OCI-LY7 (cell line): ENCODE measurements at regions not wholly inside any gene's neighbourhood (a gene's known extent, or its start where the extent isn't known, plus 50 kb on each side); places are given as distances from the start of the nearest gene placed in this dataset.

Experiments
- BruUV-seq: library from RNA; stranded (reverse); fragments of 400-500 nt; replicated peaks from 2 replicates; lab custom pipeline; 2021; lab: Mats Ljungman, UMichigan
- CTCF ChIA-PET: fragments of 300-600 bp; sonication (Branson Sonifier 250); formaldehyde crosslinking; loops from one replicate; lab custom pipeline; 2022; ENCODE audit warnings: antibody characterized with exemption; ENCODE audit not compliant: unreplicated experiment; lab: Charles Lee
- POLR2A ChIA-PET: fragments of 300-600 bp; sonication (Branson Sonifier 250); formaldehyde crosslinking; loops from one replicate; lab custom pipeline; 2022; ENCODE audit warnings: antibody characterized with exemption; lab: Charles Lee
- DNase-seq: peaks from one replicate; pipeline ENCODE4 v3.0.0-alpha.2; 2015; ENCODE audit warnings: low spot score
- H2AFZ ChIP-seq: fragments of 200-600 bp; sonication (generic), shearing (Covaris generic); 2 replicates; pipeline ENCODE4 v1.6.1; 2014; ENCODE audit warnings: mild to moderate bottlenecking, antibody characterized with exemption, low read length, moderate library complexity
- H3K27ac ChIP-seq: fragments of 200-600 bp; sonication (generic); 2 replicates; pipeline ENCODE4 v1.5.1; 2014; ENCODE audit warnings: mixed run types, low read depth, mild to moderate bottlenecking, moderate library complexity, low read length, inconsistent platforms; ENCODE audit not compliant: poor library complexity, severe bottlenecking
- H3K36me3 ChIP-seq: fragments of 200-600 bp; sonication (generic); 2 replicates; pipeline ENCODE4 v1.6.1; 2014; ENCODE audit warnings: mild to moderate bottlenecking, antibody characterized with exemption, low read length, moderate library complexity, mixed read lengths; ENCODE audit not compliant: insufficient read depth
- H3K4me1 ChIP-seq: fragments of 200-600 bp; sonication (generic); 2 replicates; pipeline ENCODE4 v1.5.1; 2014; ENCODE audit warnings: mild to moderate bottlenecking, low read length; ENCODE audit not compliant: insufficient read depth, poor library complexity, severe bottlenecking
- H3K4me2 ChIP-seq: fragments of 200-600 bp; sonication (generic); 2 replicates; pipeline ENCODE4 v1.6.1; 2014; ENCODE audit warnings: mild to moderate bottlenecking, low read length
- H3K4me3 ChIP-seq: fragments of 200-600 bp; sonication (generic); 2 replicates; pipeline ENCODE4 v1.5.1; 2014; ENCODE audit warnings: mild to moderate bottlenecking, low read depth, low read length; ENCODE audit not compliant: poor library complexity, severe bottlenecking
- H3K79me2 ChIP-seq: fragments of 200-600 bp; sonication (generic); 2 replicates; pipeline ENCODE4 v1.6.1; 2016; ENCODE audit warnings: low read depth, mild to moderate bottlenecking, low read length, moderate library complexity, mixed read lengths; ENCODE audit not compliant: insufficient read depth
- H3K9me2 ChIP-seq: fragments of 200-600 bp; sonication (generic); 2 replicates; pipeline ENCODE4 v1.6.1; 2016; ENCODE audit warnings: mild to moderate bottlenecking, low read length, mixed read lengths; ENCODE audit not compliant: insufficient read depth
- H3K9me3 ChIP-seq: fragments of 200-600 bp; sonication (generic); 2 replicates; pipeline ENCODE4 v1.6.1; 2014; ENCODE audit warnings: mild to moderate bottlenecking, mixed run types, low read length, mixed read lengths
- H4K20me1 ChIP-seq: fragments of 200-600 bp; sonication (generic); 2 replicates; pipeline ENCODE4 v1.6.1; 2014; ENCODE audit warnings: mild to moderate bottlenecking, antibody characterized with exemption, low read length, moderate library complexity, mixed read lengths; ENCODE audit not compliant: insufficient read depth
- CTCF ChIP-seq: fragments of 200-600 bp; sonication (generic); conservative IDR thresholded peaks from 2 replicates; pipeline ENCODE4 v1.5.1; 2014; ENCODE audit warnings: mild to moderate bottlenecking, antibody characterized with exemption, low read length, moderate library complexity, mixed read lengths
- EZH2phosphoT487 ChIP-seq: fragments of 200-600 bp; sonication (generic); IDR thresholded peaks from 2 replicates; pipeline ENCODE4 v1.6.1; 2018; ENCODE audit warnings: low read depth, borderline replicate concordance, mild to moderate bottlenecking, mixed run types, antibody characterized with exemption, low read length, moderate library complexity, mixed read lengths
- intact Hi-C: fragments of 100-400 bp; cut with micrococcal nuclease; formaldehyde crosslinking; loops from one replicate; pipeline ENCODE4 v1.10.0; 2022; ENCODE audit not compliant: unreplicated experiment

- no TSS peak for BruUV-seq
- ChIA-PET POLR2A (no interaction called here), CTCF (interaction anchor here (0.6 kb wide), 1 partner anchor 9 kb away, joined by 3 read pairs; no protein-coding TSS in a partner anchor)
- Histone ChIP-seq H2AFZ (no peak overlapping the region), H3K79me2 (no peaks in the 10 kb centered on the region), H3K9me3 (no peaks in the 10 kb centered on the region), H3K4me2 (no peak overlapping the region), H3K36me3 (no peaks in the 10 kb centered on the region), H3K9me2 (no peaks in the 10 kb centered on the region), H3K4me1 (no peaks in the 10 kb centered on the region), H3K27ac (no peak overlapping the region), H3K4me3 (no peak overlapping the region), H4K20me1 (no peaks in the 10 kb centered on the region)
- intact Hi-C loops: loop anchor here (5.0 kb wide), 1 partner anchor 183 kb away; no protein-coding TSS in a partner anchor
- TF ChIP-seq EZH2phosphoT487: no peak
- no peak for TF ChIP-seq CTCF
- DNase-seq: no peak
These were observed 176.6 kb downstream of the MRPL14 start for GRCh38 chr6:43950731-43951062.

GRCh38 chr6:43950051-43950605 lies 177.1 kb downstream of the MRPL14 start:
- no TSS peak for BruUV-seq
- no peaks in the 10 kb centered on the region for H3K9me2 ChIP-seq
- no peaks in the 10 kb centered on the region for H3K79me2 ChIP-seq
- H3K36me3 ChIP-seq: no peaks in the 10 kb centered on the region
- POLR2A ChIA-PET: no interaction called here
- H3K4me2 ChIP-seq: no peak overlapping the region
- H2AFZ ChIP-seq: no peak overlapping the region
- H3K4me1 ChIP-seq: no peaks in the 10 kb centered on the region
- H3K4me3 ChIP-seq: no peak overlapping the region
- no peaks in the 10 kb centered on the region for H3K9me3 ChIP-seq
- CTCF ChIA-PET: no interaction called here
- intact Hi-C loops: loop anchor here (5.0 kb wide), 1 partner anchor 183 kb away; no protein-coding TSS in a partner anchor
- H3K27ac ChIP-seq: no peak overlapping the region
- no peaks in the 10 kb centered on the region for H4K20me1 ChIP-seq
- TF ChIP-seq EZH2phosphoT487 (no peak), CTCF (no peak)
- DNase-seq: no peak

- CTCF ChIA-PET: no interaction called here
- H3K9me3 ChIP-seq: no peaks in the 10 kb centered on the region
- H3K4me1 ChIP-seq: no peaks in the 10 kb centered on the region
- no peak for DNase-seq
- TF ChIP-seq EZH2phosphoT487 (no peak), CTCF (no peak)
- H3K4me3 ChIP-seq: no peak overlapping the region
- no TSS peak for BruUV-seq
- no peaks in the 10 kb centered on the region for H4K20me1 ChIP-seq
- intact Hi-C loops: no loop called here
- no peak overlapping the region for H3K27ac ChIP-seq
- POLR2A ChIA-PET: interaction anchor here (1.3 kb wide), 1 partner anchor 46 kb away, joined by 3 read pairs; no protein-coding TSS in a partner anchor
- H3K36me3 ChIP-seq: no peaks in the 10 kb centered on the region
- H3K79me2 ChIP-seq: no peaks in the 10 kb centered on the region
- H3K9me2 ChIP-seq: no peaks in the 10 kb centered on the region
- H3K4me2 ChIP-seq: no peak overlapping the region
- H2AFZ ChIP-seq: no peak overlapping the region
These were observed 177.7 kb downstream of the MRPL14 start for GRCh38 chr6:43949551-43949991.
